ENCODE measurements at regions not wholly inside any gene's neighbourhood (a gene's known extent, or its start where the extent isn't known, plus 50 kb on each side); places are given as distances from the start of the nearest gene placed in this dataset.
A peak's percentile ranks its signal among the peaks of the same experiment; 100 is the strongest.

- DNase-seq (peak in 1 of 2 donors; percentile 58), ATAC-seq (ENCODE audit: low FRiP score in 2 of 2) (peak in 1 of 2 donors; percentile 65)
- 22 to 63% methylated on average over 6 to 9 of the region's 10 CpGs for WGBS, 2 donors
- Histone ChIP-seq H3K27me3 (no peaks in the 10 kb centered on the region), H3K4me1 (peaks cover 0 to 15% (median 0%) of the 10 kb centered on the region in 4 donors), H3K9me3 (peaks cover 0 to 7% (median 2%) of the 10 kb centered on the region in 4 donors), H3K36me3 (no peaks in the 10 kb centered on the region), H3K4me3 (no peak overlapping the region), H3K27ac (peak overlapping the region in 1 of 4 donors; percentile 30)
- TF ChIP-seq EP300 (IDR thresholded peaks at IDR 0.05) (no peak), POLR2A (IDR thresholded peaks at IDR 0.05) (no peak), POLR2AphosphoS5 (IDR thresholded peaks at IDR 0.05) (no peak)
- TF ChIP-seq, protein P1, sequence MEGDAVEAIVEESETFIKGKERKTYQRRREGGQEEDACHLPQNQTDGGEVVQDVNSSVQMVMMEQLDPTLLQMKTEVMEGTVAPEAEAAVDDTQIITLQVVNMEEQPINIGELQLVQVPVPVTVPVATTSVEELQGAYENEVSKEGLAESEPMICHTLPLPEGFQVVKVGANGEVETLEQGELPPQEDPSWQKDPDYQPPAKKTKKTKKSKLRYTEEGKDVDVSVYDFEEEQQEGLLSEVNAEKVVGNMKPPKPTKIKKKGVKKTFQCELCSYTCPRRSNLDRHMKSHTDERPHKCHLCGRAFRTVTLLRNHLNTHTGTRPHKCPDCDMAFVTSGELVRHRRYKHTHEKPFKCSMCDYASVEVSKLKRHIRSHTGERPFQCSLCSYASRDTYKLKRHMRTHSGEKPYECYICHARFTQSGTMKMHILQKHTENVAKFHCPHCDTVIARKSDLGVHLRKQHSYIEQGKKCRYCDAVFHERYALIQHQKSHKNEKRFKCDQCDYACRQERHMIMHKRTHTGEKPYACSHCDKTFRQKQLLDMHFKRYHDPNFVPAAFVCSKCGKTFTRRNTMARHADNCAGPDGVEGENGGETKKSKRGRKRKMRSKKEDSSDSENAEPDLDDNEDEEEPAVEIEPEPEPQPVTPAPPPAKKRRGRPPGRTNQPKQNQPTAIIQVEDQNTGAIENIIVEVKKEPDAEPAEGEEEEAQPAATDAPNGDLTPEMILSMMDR (IDR thresholded peaks at IDR 0.05) = no peak
Measured at GRCh38 chr11:116563028-116563711, 209.6 kb downstream of the BUD13 start.

GRCh38 chr11:116560589-116560988 is 212.2 kb downstream of the BUD13 start:
- no peak for ATAC-seq (ENCODE audit: low FRiP score in 2 of 2)
- 70 to 71% methylated on average over 3 of the region's 3 CpGs for WGBS, 2 donors
- Histone ChIP-seq H3K4me1 (peaks cover 0 to 15% (median 0%) of the 10 kb centered on the region in 4 donors), H3K4me3 (no peak overlapping the region), H3K27ac (no peak overlapping the region), H3K27me3 (no peaks in the 10 kb centered on the region), H3K9me3 (no peaks in the 10 kb centered on the region), H3K36me3 (no peaks in the 10 kb centered on the region)
- DNase-seq = no peak
- TF ChIP-seq, protein P1 (IDR thresholded peaks at IDR 0.05) = no peak
- no peak for TF ChIP-seq POLR2A (IDR thresholded peaks at IDR 0.05)
- TF ChIP-seq POLR2AphosphoS5 (IDR thresholded peaks at IDR 0.05) = no peak
- no peak for TF ChIP-seq EP300 (IDR thresholded peaks at IDR 0.05)

GRCh38 chr11:116558504-116559211 is 214.1 kb downstream of the BUD13 start:
- Histone ChIP-seq H3K4me1 (peaks cover 0 to 10% (median 0%) of the 10 kb centered on the region in 4 donors), H3K4me3 (no peak overlapping the region), H3K9me3 (no peaks in the 10 kb centered on the region), H3K27me3 (no peaks in the 10 kb centered on the region), H3K27ac (no peak overlapping the region), H3K36me3 (no peaks in the 10 kb centered on the region)
- DNase-seq (no peak), ATAC-seq (ENCODE audit: low FRiP score in 2 of 2) (no peak)
- no peak for TF ChIP-seq POLR2AphosphoS5 (IDR thresholded peaks at IDR 0.05)
- no peak for TF ChIP-seq POLR2A (IDR thresholded peaks at IDR 0.05)
- TF ChIP-seq, protein P1 (IDR thresholded peaks at IDR 0.05) = no peak
- TF ChIP-seq EP300 (IDR thresholded peaks at IDR 0.05) = no peak
- 38 to 58% methylated on average over 7 to 9 of the region's 9 CpGs for WGBS, 2 donors

GRCh38 chr11:116557282-116557681 is 215.5 kb downstream of the BUD13 start:
- Histone ChIP-seq H3K27ac (no peak overlapping the region), H3K9me3 (no peaks in the 10 kb centered on the region), H3K36me3 (no peaks in the 10 kb centered on the region), H3K27me3 (no peaks in the 10 kb centered on the region), H3K4me3 (no peak overlapping the region), H3K4me1 (no peaks in the 10 kb centered on the region)
- no peak for DNase-seq
- no peak for ATAC-seq (ENCODE audit: low FRiP score in 2 of 2)
- TF ChIP-seq EP300 (IDR thresholded peaks at IDR 0.05) (no peak), POLR2A (IDR thresholded peaks at IDR 0.05) (no peak), POLR2AphosphoS5 (IDR thresholded peaks at IDR 0.05) (no peak)
- TF ChIP-seq, protein P1 (IDR thresholded peaks at IDR 0.05) = no peak
- 85 to 96% methylated on average over 3 of the region's 3 CpGs for WGBS, 2 donors
